Right lobe of liver (tissue), 4 donors: ENCODE measurements at regions not wholly inside any gene's neighbourhood (a gene's known extent, or its start where the extent isn't known, plus 50 kb on each side); places are given as distances from the start of the nearest gene placed in this dataset.

ENCODE experiments used
- POLR2A ChIP-seq: fragments of 450-650 bp; IDR thresholded peaks from one replicate; pipeline ENCODE4 v1.6.1; 2017; ENCODE audit warnings: antibody characterized with exemption, mild to moderate bottlenecking
- TF ChIP-seq, protein P1 (sequence below), 4 donors: fragments of 200-600 bp in 3 of 4; fragments of 450-650 bp in 1 of 4; IDR thresholded peaks; one replicate each; pipeline versions ENCODE4 v1.5.1 to v1.8.0; 2016 to 2022; ENCODE audit warnings: antibody characterized with exemption in 4 of 4, mild to moderate bottlenecking in 2 of 4
- donor health status: DM: no; HTN: no; CAD: no.
- donor health status: DM: no; HTN: no; CAD: no.
- donor health status: DM: no; HTN: yes; CAD: no.

DNA sequence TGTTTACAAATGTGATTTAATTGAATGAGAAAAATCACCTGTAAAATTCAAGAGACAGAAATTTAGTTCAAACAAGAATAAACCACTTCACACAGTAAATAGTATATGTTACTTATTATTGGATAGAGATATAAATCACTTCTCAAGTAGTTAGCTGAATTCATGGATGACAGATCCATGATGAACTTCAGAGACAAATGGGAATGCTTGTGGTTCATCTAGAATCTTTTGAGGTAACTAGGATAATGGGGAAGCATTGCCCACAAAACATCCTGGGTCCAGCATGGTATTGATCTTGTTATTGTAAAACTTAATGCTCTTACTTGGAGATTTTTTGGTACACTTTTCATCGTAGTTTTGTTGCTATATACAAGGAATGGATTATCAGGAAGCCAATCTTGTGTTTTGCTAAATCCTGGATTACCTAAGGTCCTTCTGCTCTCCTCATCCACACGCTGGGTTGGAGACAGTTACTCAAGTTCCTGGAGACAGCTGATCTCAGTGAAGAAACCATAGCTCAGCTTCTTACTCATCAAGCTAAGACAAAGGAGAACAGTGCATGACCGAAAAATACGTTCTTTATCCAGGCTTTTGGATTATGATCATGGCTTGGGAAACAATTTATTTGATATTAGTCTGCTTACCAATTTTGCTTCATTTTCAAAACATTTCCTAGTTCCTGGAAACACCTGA, 142.5 kb upstream of the PREP start:
- TF ChIP-seq, protein P1, sequence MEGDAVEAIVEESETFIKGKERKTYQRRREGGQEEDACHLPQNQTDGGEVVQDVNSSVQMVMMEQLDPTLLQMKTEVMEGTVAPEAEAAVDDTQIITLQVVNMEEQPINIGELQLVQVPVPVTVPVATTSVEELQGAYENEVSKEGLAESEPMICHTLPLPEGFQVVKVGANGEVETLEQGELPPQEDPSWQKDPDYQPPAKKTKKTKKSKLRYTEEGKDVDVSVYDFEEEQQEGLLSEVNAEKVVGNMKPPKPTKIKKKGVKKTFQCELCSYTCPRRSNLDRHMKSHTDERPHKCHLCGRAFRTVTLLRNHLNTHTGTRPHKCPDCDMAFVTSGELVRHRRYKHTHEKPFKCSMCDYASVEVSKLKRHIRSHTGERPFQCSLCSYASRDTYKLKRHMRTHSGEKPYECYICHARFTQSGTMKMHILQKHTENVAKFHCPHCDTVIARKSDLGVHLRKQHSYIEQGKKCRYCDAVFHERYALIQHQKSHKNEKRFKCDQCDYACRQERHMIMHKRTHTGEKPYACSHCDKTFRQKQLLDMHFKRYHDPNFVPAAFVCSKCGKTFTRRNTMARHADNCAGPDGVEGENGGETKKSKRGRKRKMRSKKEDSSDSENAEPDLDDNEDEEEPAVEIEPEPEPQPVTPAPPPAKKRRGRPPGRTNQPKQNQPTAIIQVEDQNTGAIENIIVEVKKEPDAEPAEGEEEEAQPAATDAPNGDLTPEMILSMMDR (IDR thresholded peaks at IDR 0.05): no peak
- no peak for TF ChIP-seq POLR2A
